ENCODE measurements at regions not wholly inside any gene's neighbourhood (a gene's known extent, or its start where the extent isn't known, plus 50 kb on each side); places are given as distances from the start of the nearest gene placed in this dataset.

GRCh38 chr10:109386101-109386500 lies 537.2 kb downstream of the XPNPEP1 start:
- TF ChIP-seq CTCF (IDR thresholded peaks at IDR 0.05; ENCODE audit: low read length) (no peak), EZH2 (IDR thresholded peaks at IDR 0.05; ENCODE audit: borderline replicate concordance, low read length) (no peak)

All from OCI-LY1 (cell line).